ENCODE measurements at regions not wholly inside any gene's neighbourhood (a gene's known extent, or its start where the extent isn't known, plus 50 kb on each side); places are given as distances from the start of the nearest gene placed in this dataset.
"Not testable (repeated sequence)": the region's sequence is repeated elsewhere in the genome, so short reads cannot be mapped to it uniquely, and the experiment has no call there.

- intact Hi-C loops (cut with DNase I), result no loop called here
- ATAC-seq (no peak), DNase-seq (ENCODE audit: low spot score) (no peak)
Measured at GRCh38 chr21:22762463-22762862, 1764.3 kb downstream of the NCAM2 start.

GRCh38 chr21:22763442-22763841 lies 1765.2 kb downstream of the NCAM2 start:
- intact Hi-C loops (cut with DNase I), result no loop called here
- ATAC-seq, result no peak
- no peak for DNase-seq (ENCODE audit: low spot score)

GRCh38 chr21:22764222-22764621 lies 1766.0 kb downstream of the NCAM2 start:
- intact Hi-C loops (cut with DNase I), result no loop called here
- ATAC-seq (no peak), DNase-seq (ENCODE audit: low spot score) (no peak)

GRCh38 chr21:22791376-22791775 lies 1793.2 kb downstream of the NCAM2 start:
- DNase-seq (ENCODE audit: low spot score), result no peak
- no peak for ATAC-seq
- intact Hi-C loops (cut with DNase I), result no loop called here

- DNase-seq (ENCODE audit: low spot score) (no peak), ATAC-seq (no peak)
- intact Hi-C loops (cut with DNase I), result no loop called here
Measured at GRCh38 chr21:22791986-22792560, 1793.9 kb downstream of the NCAM2 start.

GRCh38 chr21:22795091-22795490 lies 1796.9 kb downstream of the NCAM2 start:
- ATAC-seq (no peak), DNase-seq (ENCODE audit: low spot score) (no peak)
- intact Hi-C loops (cut with DNase I), result no loop called here

- intact Hi-C loops (cut with DNase I), result no loop called here
- ATAC-seq, result no peak
- DNase-seq (ENCODE audit: low spot score), result no peak
Measured at GRCh38 chr21:22795644-22796043, 1797.4 kb downstream of the NCAM2 start.

GRCh38 chr21:22796147-22796546 lies 1797.9 kb downstream of the NCAM2 start:
- DNase-seq (ENCODE audit: low spot score) (no peak), ATAC-seq (no peak)
- intact Hi-C loops (cut with DNase I), result no loop called here

GRCh38 chr21:22804151-22804550 lies 1805.9 kb downstream of the NCAM2 start:
- intact Hi-C loops (cut with DNase I), result no loop called here
- no peak for ATAC-seq
- no peak for DNase-seq (ENCODE audit: low spot score)

- no peak for DNase-seq (ENCODE audit: low spot score)
- intact Hi-C loops (cut with DNase I), result no loop called here
- no peak for ATAC-seq
Measured at GRCh38 chr21:22806278-22806677, 1808.1 kb downstream of the NCAM2 start.

- ATAC-seq (no peak), DNase-seq (ENCODE audit: low spot score) (no peak)
- intact Hi-C loops (cut with DNase I), result no loop called here
Measured at GRCh38 chr21:22813201-22813600, 1815.0 kb downstream of the NCAM2 start.

- ATAC-seq; intact Hi-C loops (cut with DNase I); DNase-seq (ENCODE audit: low spot score): not testable (repeated sequence)
Measured at GRCh38 chr21:22818681-22819485, 1820.7 kb downstream of the NCAM2 start.

GRCh38 chr21:22827422-22827821 lies 1829.2 kb downstream of the NCAM2 start:
- DNase-seq (ENCODE audit: low spot score) (no peak), ATAC-seq (no peak)
- intact Hi-C loops (cut with DNase I), result no loop called here

- ATAC-seq, result no peak
- DNase-seq (ENCODE audit: low spot score), result no peak
- intact Hi-C loops (cut with DNase I), result no loop called here
Measured at GRCh38 chr21:22842875-22843274, 1844.7 kb downstream of the NCAM2 start.

GRCh38 chr21:22855581-22855980 lies 1857.4 kb downstream of the NCAM2 start:
- no peak for ATAC-seq
- intact Hi-C loops (cut with DNase I), result no loop called here
- DNase-seq (ENCODE audit: low spot score), result no peak

- DNase-seq (ENCODE audit: low spot score) (no peak), ATAC-seq (no peak)
- intact Hi-C loops (cut with DNase I), result no loop called here
Measured at GRCh38 chr21:22871692-22872091, 1873.5 kb downstream of the NCAM2 start.

GRCh38 chr21:22880573-22880972 lies 1882.4 kb downstream of the NCAM2 start:
- DNase-seq (ENCODE audit: low spot score), result no peak
- no peak for ATAC-seq
- intact Hi-C loops (cut with DNase I), result no loop called here

GRCh38 chr21:22881131-22881530 lies 1882.9 kb downstream of the NCAM2 start:
- intact Hi-C loops (cut with DNase I), result no loop called here
- no peak for ATAC-seq

GRCh38 chr21:22885079-22885478 lies 1886.9 kb downstream of the NCAM2 start:
- ATAC-seq (no peak), DNase-seq (ENCODE audit: low spot score) (no peak)
- intact Hi-C loops (cut with DNase I), result no loop called here

More at GRCh38 chr21:22881131-22881530, 1882.9 kb downstream of the NCAM2 start:
- DNase-seq (ENCODE audit: low spot score), result no peak

GRCh38 chr21:22885614-22886013 lies 1887.4 kb downstream of the NCAM2 start:
- intact Hi-C loops (cut with DNase I), result no loop called here
- DNase-seq (ENCODE audit: low spot score), result no peak
- ATAC-seq, result no peak

- no peak for DNase-seq (ENCODE audit: low spot score)
- intact Hi-C loops (cut with DNase I), result no loop called here
Measured at GRCh38 chr21:22889445-22889844, 1891.2 kb downstream of the NCAM2 start.

More at GRCh38 chr21:22889445-22889844, 1891.2 kb downstream of the NCAM2 start:
- ATAC-seq, result no peak
